RWPE2 (cell line): ENCODE measurements at regions not wholly inside any gene's neighbourhood (a gene's known extent, or its start where the extent isn't known, plus 50 kb on each side); places are given as distances from the start of the nearest gene placed in this dataset.

Experiments used
- ATAC-seq: fragments of 200-7000 bp; cut with Tn5 transposase; 3 replicates; pipeline ENCODE4 v1.9.1; 2021; ENCODE audit warnings: low read depth
- DNase-seq: peaks from one replicate; pipeline ENCODE4 v3.0.0-alpha.2; 2020; ENCODE audit warnings: low spot score
- H3K27ac ChIP-seq: fragments of 450-650 bp; 2 replicates; pipeline ENCODE4 v1.5.1; 2017; ENCODE audit warnings: mild to moderate bottlenecking; ENCODE audit not compliant: poor library complexity, severe bottlenecking
- H3K27me3 ChIP-seq: fragments of 250-450 bp; sonication (Bioruptor Pico); 2 replicates; pipeline ENCODE4 v1.5.1; 2021; ENCODE audit warnings: mild to moderate bottlenecking, moderate library complexity; ENCODE audit not compliant: insufficient read depth, poor library complexity, severe bottlenecking
- H3K36me3 ChIP-seq: fragments of 250-450 bp; sonication (Bioruptor Pico); 2 replicates; pipeline ENCODE4 v1.5.1; 2020; ENCODE audit warnings: low read depth, mild to moderate bottlenecking, moderate library complexity
- H3K4me1 ChIP-seq: fragments of 250-450 bp; sonication (Bioruptor Pico); 2 replicates; pipeline ENCODE4 v1.5.1; 2021; ENCODE audit warnings: mild to moderate bottlenecking, moderate library complexity; ENCODE audit not compliant: insufficient read depth, poor library complexity, severe bottlenecking
- H3K4me3 ChIP-seq: fragments of 250-450 bp; sonication (Bioruptor Pico); 2 replicates; pipeline ENCODE4 v1.5.1; 2021; ENCODE audit warnings: mild to moderate bottlenecking, moderate library complexity; ENCODE audit not compliant: severe bottlenecking
- H3K9me3 ChIP-seq: fragments of 250-450 bp; sonication (Bioruptor Pico); 2 replicates; pipeline ENCODE4 v1.5.1; 2021; ENCODE audit warnings: mild to moderate bottlenecking, moderate library complexity; ENCODE audit not compliant: severe bottlenecking
- CTCF ChIP-seq: fragments of 450-650 bp; IDR thresholded peaks from one replicate; pipeline ENCODE4 v1.5.1; 2017; ENCODE audit warnings: mild to moderate bottlenecking, moderate library complexity; ENCODE audit not compliant: poor library complexity, severe bottlenecking

- Histone ChIP-seq H3K4me1 (no peaks in the 10 kb centered on the region), H3K9me3 (no peaks in the 10 kb centered on the region), H3K36me3 (no peaks in the 10 kb centered on the region), H3K4me3 (no peak overlapping the region), H3K27me3 (no peaks in the 10 kb centered on the region), H3K27ac (no peak overlapping the region)
- TF ChIP-seq CTCF = no peak
- no peak for DNase-seq
- ATAC-seq = no peak
Measured at GRCh38 chr7:26457696-26458327, 166.2 kb downstream of the SNX10 start.

GRCh38 chr7:26458466-26459145, 166.9 kb downstream of the SNX10 start:
- H3K27me3 ChIP-seq = no peaks in the 10 kb centered on the region
- no peak for TF ChIP-seq CTCF
- no peak for DNase-seq
- no peaks in the 10 kb centered on the region for H3K36me3 ChIP-seq
- H3K4me1 ChIP-seq = no peaks in the 10 kb centered on the region
- H3K27ac ChIP-seq = no peak overlapping the region
- H3K9me3 ChIP-seq = no peaks in the 10 kb centered on the region
- no peak overlapping the region for H3K4me3 ChIP-seq
- ATAC-seq = no peak

GRCh38 chr7:26459540-26460193, 168.0 kb downstream of the SNX10 start:
- no peak for DNase-seq
- no peak overlapping the region for H3K27ac ChIP-seq
- H3K4me1 ChIP-seq = no peaks in the 10 kb centered on the region
- no peak for TF ChIP-seq CTCF
- no peak overlapping the region for H3K4me3 ChIP-seq
- H3K27me3 ChIP-seq = no peaks in the 10 kb centered on the region
- no peaks in the 10 kb centered on the region for H3K36me3 ChIP-seq
- no peak for ATAC-seq
- H3K9me3 ChIP-seq = no peaks in the 10 kb centered on the region

- Histone ChIP-seq H3K9me3 (no peaks in the 10 kb centered on the region), H3K36me3 (no peaks in the 10 kb centered on the region), H3K4me3 (no peak overlapping the region), H3K27ac (no peak overlapping the region), H3K27me3 (no peaks in the 10 kb centered on the region), H3K4me1 (no peaks in the 10 kb centered on the region)
- ATAC-seq = no peak
- TF ChIP-seq CTCF = no peak
- DNase-seq = no peak
Measured at GRCh38 chr7:26460351-26461085, 168.9 kb downstream of the SNX10 start.
